GM12875 (cell line): ENCODE measurements at regions not wholly inside any gene's neighbourhood (a gene's known extent, or its start where the extent isn't known, plus 50 kb on each side); places are given as distances from the start of the nearest gene placed in this dataset.

Experiments
- H3K4me3 ChIP-seq: one replicate; pipeline ENCODE4 v1.5.1; 2011; ENCODE audit warnings: low read depth, low read length, control low read depth
- TF ChIP-seq, protein P1 (sequence below): IDR thresholded peaks from 2 replicates; pipeline ENCODE4 v1.5.1; 2011; ENCODE audit warnings: low read depth, mild to moderate bottlenecking, control low read depth, inconsistent platforms, low read length, moderate library complexity, borderline replicate concordance; ENCODE audit not compliant: insufficient read depth

GRCh38 chr3:177530908-177531307 lies 333.6 kb upstream of the TBL1XR1 start:
- TF ChIP-seq, protein P1, sequence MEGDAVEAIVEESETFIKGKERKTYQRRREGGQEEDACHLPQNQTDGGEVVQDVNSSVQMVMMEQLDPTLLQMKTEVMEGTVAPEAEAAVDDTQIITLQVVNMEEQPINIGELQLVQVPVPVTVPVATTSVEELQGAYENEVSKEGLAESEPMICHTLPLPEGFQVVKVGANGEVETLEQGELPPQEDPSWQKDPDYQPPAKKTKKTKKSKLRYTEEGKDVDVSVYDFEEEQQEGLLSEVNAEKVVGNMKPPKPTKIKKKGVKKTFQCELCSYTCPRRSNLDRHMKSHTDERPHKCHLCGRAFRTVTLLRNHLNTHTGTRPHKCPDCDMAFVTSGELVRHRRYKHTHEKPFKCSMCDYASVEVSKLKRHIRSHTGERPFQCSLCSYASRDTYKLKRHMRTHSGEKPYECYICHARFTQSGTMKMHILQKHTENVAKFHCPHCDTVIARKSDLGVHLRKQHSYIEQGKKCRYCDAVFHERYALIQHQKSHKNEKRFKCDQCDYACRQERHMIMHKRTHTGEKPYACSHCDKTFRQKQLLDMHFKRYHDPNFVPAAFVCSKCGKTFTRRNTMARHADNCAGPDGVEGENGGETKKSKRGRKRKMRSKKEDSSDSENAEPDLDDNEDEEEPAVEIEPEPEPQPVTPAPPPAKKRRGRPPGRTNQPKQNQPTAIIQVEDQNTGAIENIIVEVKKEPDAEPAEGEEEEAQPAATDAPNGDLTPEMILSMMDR = no peak

DNA sequence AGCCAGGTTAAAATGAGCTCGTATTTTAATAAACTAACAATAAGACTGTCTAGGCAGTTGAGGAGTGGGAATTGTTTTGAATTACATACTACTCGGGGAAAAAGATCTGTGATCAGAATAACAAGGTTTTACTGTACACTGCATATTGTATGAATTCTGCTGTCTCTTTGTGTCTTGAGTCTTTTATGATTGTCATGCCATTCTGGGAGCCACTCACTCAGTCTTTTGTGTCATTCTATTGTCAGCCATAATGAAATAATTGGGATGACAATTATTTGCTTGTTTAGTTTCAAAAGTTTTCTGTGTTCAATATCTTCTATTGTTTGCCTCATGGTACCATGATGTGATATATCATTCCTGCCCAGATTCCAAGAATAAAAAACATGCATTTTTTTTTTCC lies 339.6 kb upstream of the TBL1XR1 start:
- no peak overlapping the region for H3K4me3 ChIP-seq
- TF ChIP-seq, protein P1 = no peak

More at GRCh38 chr3:177530908-177531307, 333.6 kb upstream of the TBL1XR1 start:
- no peak overlapping the region for H3K4me3 ChIP-seq

DNA sequence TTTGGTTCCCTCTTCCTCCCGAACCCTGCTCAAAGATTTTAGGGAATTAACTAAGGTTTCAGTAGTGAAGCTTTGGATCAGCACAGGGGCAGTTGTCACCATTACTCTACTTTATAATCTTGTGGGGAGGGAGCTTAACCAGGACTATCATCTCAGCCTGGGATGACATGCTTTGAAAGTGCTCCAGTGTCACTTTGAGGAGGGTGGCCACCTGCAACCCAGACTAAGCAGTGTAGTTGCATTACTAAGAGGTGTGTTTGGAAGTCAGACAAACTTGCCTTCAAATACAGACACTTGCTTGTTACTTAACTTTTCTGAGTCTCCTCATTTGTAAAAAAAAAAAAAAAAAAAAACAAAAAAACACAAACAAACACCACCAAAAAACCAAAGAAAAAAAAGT lies 340.3 kb upstream of the TBL1XR1 start:
- no peak overlapping the region for H3K4me3 ChIP-seq
- TF ChIP-seq, protein P1 = no peak

DNA sequence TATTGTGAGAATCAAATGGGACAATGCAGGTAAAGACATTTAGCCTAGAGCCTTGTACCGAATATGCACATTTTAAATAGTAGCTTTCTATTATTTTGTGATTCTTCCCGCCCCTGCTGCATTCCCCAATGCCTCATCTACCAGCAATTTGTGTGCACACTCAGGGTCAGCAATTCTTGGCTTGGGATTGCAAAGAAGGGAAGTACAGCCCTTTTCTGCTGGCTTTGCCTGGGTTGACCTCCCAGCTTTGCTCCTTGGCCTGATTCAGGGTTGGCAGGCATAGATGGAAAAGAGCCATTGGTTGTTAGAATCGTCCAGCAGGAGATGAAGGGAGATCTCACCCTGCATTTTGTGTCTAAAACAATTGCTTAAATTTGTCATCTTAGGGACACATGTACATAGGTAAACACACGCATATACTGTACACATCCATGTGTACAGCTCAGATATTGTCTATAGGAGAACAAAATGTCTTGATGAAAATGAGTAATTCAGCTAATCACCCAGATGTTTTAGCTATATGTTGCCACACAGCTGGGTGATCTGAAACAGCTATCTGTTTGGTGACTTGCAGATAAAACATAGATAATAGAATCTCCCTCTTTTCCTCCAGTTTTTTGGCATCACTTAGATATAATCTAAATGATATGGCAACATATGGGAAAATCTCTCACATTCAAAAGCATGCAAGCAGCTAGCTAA lies 340.9 kb upstream of the TBL1XR1 start:
- TF ChIP-seq, protein P1 = no peak
- no peak overlapping the region for H3K4me3 ChIP-seq

DNA sequence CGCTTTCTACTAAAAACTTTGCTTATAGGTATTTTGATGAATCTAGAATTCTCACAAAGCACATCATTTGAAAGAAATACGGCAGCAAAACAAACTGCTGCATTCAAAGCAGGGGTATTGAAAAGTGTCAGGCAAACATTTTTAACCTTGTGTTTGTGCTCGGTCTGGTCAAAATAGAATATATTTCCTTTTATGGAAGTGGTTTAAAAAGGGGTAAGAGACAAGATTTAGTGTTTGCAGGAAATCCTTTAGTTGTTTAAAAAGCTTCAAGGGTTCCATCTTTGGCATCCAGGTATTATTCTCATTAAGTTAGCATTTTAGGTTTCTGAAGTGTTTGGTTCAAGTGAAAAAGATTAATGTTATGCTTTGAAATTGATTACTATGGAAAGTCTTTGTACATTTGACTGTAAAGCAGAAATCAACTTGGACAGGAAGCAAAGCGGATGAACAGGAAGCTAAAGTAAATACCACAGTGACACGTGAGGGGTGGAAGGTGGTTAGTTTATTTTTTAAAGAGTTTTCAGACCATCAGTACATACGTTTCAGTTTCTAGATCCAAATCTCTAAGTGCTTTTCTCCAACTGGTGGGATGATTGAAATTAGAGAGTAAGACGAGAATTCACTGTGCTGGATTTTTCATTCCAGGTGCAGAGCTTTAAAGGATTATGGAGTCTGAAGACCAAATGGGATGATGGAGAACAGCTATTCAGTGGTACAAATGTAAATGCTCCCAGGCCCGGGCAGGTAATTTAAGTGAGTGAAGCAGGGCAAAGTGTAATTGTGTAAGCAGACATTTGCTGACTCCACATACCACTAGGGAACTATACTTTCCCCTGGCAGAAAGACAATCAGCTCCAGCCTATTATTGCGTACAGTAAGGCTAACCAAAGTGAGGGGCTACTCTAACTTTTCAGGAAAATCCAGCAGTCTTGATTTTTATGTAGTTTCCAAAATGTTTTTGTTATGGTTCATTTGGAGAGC lies 341.8 kb upstream of the TBL1XR1 start:
- TF ChIP-seq, protein P1 = no peak
- no peak overlapping the region for H3K4me3 ChIP-seq

DNA sequence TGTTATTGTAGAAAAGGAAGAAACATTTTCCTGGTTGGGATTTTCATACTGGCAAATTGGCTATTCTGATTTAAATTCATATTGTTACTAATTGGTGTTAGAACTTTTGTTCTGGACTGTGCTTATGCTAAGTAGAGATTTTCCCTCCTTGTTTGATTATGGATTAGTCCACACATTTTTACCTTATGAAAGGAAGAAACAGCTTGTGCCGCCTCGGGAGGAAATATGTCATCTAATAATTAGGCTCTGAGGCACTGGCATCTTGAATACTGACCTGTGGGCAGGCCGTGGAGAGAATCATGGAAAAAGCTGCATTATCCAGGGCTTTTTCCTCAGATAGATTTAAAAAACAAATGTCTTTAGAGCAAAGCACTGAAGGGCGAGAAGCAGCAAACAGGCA lies 344.3 kb upstream of the TBL1XR1 start:
- no peak overlapping the region for H3K4me3 ChIP-seq
- TF ChIP-seq, protein P1 = no peak

DNA sequence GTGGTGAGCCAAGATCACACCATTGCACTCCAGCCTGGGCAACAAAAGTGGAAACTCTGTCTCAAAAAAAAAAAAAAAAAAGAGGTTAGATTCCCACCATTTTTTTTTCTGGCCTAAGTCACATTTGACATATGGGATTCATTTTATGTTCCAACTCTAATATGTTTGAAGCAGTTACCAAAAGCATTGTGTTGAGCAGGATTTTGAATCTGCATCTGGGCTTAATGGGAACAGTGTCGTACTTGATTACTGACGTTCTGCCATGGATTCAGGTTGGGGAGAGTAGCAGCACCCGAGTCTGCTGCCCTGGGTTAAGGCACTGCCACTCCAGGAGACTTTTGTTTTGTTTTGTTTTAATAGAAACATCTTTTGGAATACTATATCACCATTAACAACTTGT lies 348.7 kb upstream of the TBL1XR1 start:
- TF ChIP-seq, protein P1 = no peak
- H3K4me3 ChIP-seq = no peak overlapping the region
